ENCODE measurements at regions not wholly inside any gene's neighbourhood (a gene's known extent, or its start where the extent isn't known, plus 50 kb on each side); places are given as distances from the start of the nearest gene placed in this dataset.

GRCh38 chr6:14443629-14444268, 326.2 kb downstream of the CD83 start:
- POLR2A ChIA-PET: no interaction called here
- intact Hi-C loops (cut with micrococcal nuclease; ENCODE audit: unreplicated experiment): no loop called here
- DNase-seq (ENCODE audit: low read depth, low spot score): no peak
- WGBS (ENCODE audit: insufficient coverage, insufficient replicate concordance, low lambda C conversion rate, missing lambda C conversion rate): 30% methylated on average over 4 of the region's 4 CpGs
- in situ Hi-C loops (cut with MboI): no loop called here
- TF ChIP-seq IRF4 (IDR thresholded peaks at IDR 0.05; ENCODE audit: low read depth, low read length): no peak
- TF ChIP-seq CHD2 (IDR thresholded peaks at IDR 0.05; ENCODE audit: borderline replicate concordance, low read depth, low read length): no peak
- no peak for TF ChIP-seq POLR2AphosphoS2 (IDR thresholded peaks at IDR 0.05; ENCODE audit: low read depth, low read length)
- no peak for TF ChIP-seq CHD4 (IDR thresholded peaks at IDR 0.05)
- TF ChIP-seq RCOR1 (conservative IDR thresholded peaks at IDR 0.05; ENCODE audit: low read depth, low read length): no peak
- TF ChIP-seq E2F4 (IDR thresholded peaks at IDR 0.05; ENCODE audit: low read depth, low read length): no peak
- TF ChIP-seq MYB (IDR thresholded peaks at IDR 0.05; ENCODE audit: borderline replicate concordance, low read depth, low read length): no peak
- TF ChIP-seq ZNF274 (IDR thresholded peaks at IDR 0.05; ENCODE audit: insufficient read depth, insufficient read length): no peak
- TF ChIP-seq BCL3 (IDR thresholded peaks at IDR 0.05; ENCODE audit: borderline replicate concordance, insufficient read depth, low read depth, low read length, poor library complexity, severe bottlenecking): no peak
- no peak for TF ChIP-seq USF1 (IDR thresholded peaks at IDR 0.05; ENCODE audit: borderline replicate concordance, extremely low read length, insufficient read depth, low read depth, low read length)
- no peak for TF ChIP-seq CBFB (IDR thresholded peaks at IDR 0.05; ENCODE audit: low read depth)
- no peak for TF ChIP-seq SUPT20H (IDR thresholded peaks at IDR 0.05; ENCODE audit: borderline replicate concordance, control insufficient read depth, low read depth, low read length)
- Histone ChIP-seq H2AFZ (ENCODE audit: control insufficient read depth, low read depth, low read length) (no peak overlapping the region), H3K36me3 (ENCODE audit: control insufficient read depth in 2 of 2, insufficient read depth in 2 of 2, low read length in 1 of 2) (no peaks in the 10 kb centered on the region), H3K4me2 (ENCODE audit: control insufficient read depth, insufficient read depth) (no peak overlapping the region), H3K27me3 (replicated peaks in 1 of 2; ENCODE audit: control insufficient read depth in 2 of 2, insufficient read depth in 2 of 2, low read length in 1 of 2) (no peaks in the 10 kb centered on the region), H3K9ac (ENCODE audit: control insufficient read depth, insufficient read depth, low read length) (no peak overlapping the region), H3K9me3 (replicated peaks; ENCODE audit: control insufficient read depth, insufficient read depth, low read length) (no peaks in the 10 kb centered on the region), H3K4me1 (ENCODE audit: control insufficient read depth, insufficient read depth, low read length) (no peaks in the 10 kb centered on the region), H3K79me2 (ENCODE audit: control insufficient read depth, insufficient read depth, low read length) (no peaks in the 10 kb centered on the region), H3K4me3 (no peak overlapping the region), H4K20me1 (ENCODE audit: control insufficient read depth, insufficient read depth) (no peaks in the 10 kb centered on the region), H3K27ac (ENCODE audit: control insufficient read depth, insufficient read depth) (no peak overlapping the region)
- ATAC-seq: no peak
- no peak for FAIRE-seq
- CTCF ChIA-PET: no interaction called here
- no TSS peak for BruUV-seq (replicated peaks)
- RAD21 ChIA-PET (ENCODE audit: unreplicated experiment): no interaction called here
- SMC1A ChIA-PET (ENCODE audit: uncharacterized antibody, unreplicated experiment): no interaction called here

Data from GM12878 (cell line).